GM10248 (cell line): ENCODE measurements at regions not wholly inside any gene's neighbourhood (a gene's known extent, or its start where the extent isn't known, plus 50 kb on each side); places are given as distances from the start of the nearest gene placed in this dataset.

Source experiments
- CTCF ChIA-PET: fragments of 300-600 bp; sonication (Branson Sonifier 250); formaldehyde crosslinking; extraction: SDS; loops from one replicate; lab custom pipeline; 2021; ENCODE audit warnings: antibody characterized with exemption; lab: Yijun Ruan, JAX
- POLR2A ChIA-PET: fragments of 350-650 bp; sonication (Branson Sonifier 250); formaldehyde crosslinking; extraction: SDS; loops from one replicate; lab custom pipeline; 2020; ENCODE audit warnings: antibody characterized with exemption; lab: Yijun Ruan, JAX
- DNase-seq: peaks from one replicate; pipeline ENCODE4 v3.0.0; 2012; ENCODE audit errors: extremely low spot score
- CTCF ChIP-seq: IDR thresholded peaks from 2 replicates; pipeline ENCODE4 v1.5.1; 2012; ENCODE audit warnings: mild to moderate bottlenecking, low read depth; ENCODE audit errors: extremely low read depth, missing control alignments, control extremely low read depth

GRCh38 chr16:82384949-82385348 is 214.9 kb upstream of the MPHOSPH6 start:
- no peak for DNase-seq
- TF ChIP-seq CTCF, result no peak
- POLR2A ChIA-PET, result no interaction called here
- CTCF ChIA-PET, result interaction anchor here (1.1 to 1.5 kb wide), 2 partner anchors 16 to 17 kb away, joined by 3 to 4 read pairs; no protein-coding TSS in a partner anchor

DNA sequence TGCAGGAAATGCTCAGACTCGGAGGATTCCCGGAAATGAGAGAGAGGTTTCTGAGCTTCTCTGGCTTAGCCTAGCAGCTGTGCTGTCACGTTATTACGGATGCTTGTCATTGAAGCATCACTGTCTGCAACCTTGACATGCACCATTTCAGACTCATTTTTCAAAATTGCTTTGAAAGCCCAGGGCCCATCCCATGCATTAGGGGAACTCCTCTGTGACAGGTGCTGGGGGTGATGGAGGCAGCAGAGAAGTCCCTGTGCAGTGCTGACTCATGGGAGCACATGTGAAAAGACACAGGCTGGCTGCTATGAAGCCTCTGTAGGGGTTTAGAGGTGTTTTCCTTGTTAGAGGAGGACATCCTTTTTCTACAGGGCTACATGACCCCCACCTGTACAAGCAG is 214.0 kb upstream of the MPHOSPH6 start:
- no peak for DNase-seq
- ChIA-PET POLR2A (no interaction called here), CTCF (interaction anchor here (1.1 kb wide), 1 partner anchor 16 kb away, joined by 4 read pairs; no protein-coding TSS in a partner anchor)
- no peak for TF ChIP-seq CTCF

DNA sequence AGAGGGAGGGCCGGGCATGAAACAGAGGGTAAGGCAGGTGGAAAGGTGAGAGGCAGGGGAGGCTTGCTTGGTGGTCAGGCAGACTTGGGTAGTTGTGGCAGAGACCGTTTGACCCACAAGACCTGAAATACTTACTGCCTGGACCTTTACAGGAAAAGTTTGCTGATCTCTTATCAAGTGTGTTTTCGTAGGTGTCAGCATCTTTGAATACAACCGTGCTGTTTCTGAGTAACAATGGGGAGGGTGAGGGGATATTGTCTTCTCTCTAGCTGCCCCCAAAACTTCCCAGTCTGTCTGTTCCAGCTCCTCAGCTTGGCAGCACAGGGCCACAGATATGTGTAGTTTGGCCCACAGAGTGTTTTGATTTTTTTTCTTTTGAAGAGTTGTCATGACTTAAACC is 212.5 kb upstream of the MPHOSPH6 start:
- DNase-seq, result no peak
- TF ChIP-seq CTCF, result no peak
- CTCF ChIA-PET, result no interaction called here
- POLR2A ChIA-PET, result no interaction called here

DNA sequence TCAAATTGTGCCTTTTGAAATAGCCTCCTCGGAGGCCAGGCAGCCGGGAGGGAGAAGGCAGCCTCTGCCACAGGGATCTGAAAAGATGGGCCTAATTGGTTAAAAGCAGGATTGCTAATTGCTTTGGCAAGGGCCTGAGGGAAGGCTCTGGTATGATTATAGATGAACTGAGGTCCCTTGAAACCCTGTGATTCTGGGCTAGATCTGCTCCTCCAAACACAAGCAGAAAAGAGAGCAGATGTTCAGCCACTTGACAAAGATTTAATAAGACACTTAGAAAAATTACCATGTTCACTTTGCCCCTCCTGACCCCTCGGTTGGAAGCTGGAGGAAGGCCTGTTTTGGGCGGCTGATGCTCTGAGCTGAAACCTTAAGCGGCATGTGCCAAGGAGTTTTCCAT is 209.5 kb upstream of the MPHOSPH6 start:
- no peak for DNase-seq
- POLR2A ChIA-PET, result no interaction called here
- no peak for TF ChIP-seq CTCF
- CTCF ChIA-PET, result no interaction called here

DNA sequence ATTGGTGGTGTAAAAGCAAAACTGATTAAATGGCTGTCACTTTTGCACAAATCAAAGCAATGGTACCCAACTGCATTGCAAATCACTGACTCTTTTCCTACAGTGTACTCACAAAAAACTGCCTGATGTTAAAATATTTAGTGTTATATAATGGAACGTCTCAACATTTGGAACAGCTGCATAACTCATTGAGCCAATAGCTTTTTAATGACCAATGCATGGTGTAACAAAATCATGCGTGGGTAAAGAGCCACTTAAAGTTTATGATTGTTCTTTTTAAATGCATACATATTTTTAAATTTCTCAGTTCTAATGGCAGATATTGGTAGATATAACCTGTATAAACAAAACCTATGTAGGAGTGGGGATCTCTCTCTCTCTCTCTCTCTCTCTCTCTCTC is 204.0 kb upstream of the MPHOSPH6 start:
- DNase-seq, result no peak
- ChIA-PET CTCF (no interaction called here), POLR2A (no interaction called here)
- no peak for TF ChIP-seq CTCF

GRCh38 chr16:82370282-82370681 is 200.3 kb upstream of the MPHOSPH6 start:
- TF ChIP-seq CTCF, result no peak
- CTCF ChIA-PET, result no interaction called here
- no peak for DNase-seq
- POLR2A ChIA-PET, result no interaction called here
